Parathyroid adenoma (tissue), 2 donors: ENCODE measurements at regions not wholly inside any gene's neighbourhood (a gene's known extent, or its start where the extent isn't known, plus 50 kb on each side); places are given as distances from the start of the nearest gene placed in this dataset.
"Not testable (repeated sequence)": the region's sequence is repeated elsewhere in the genome, so short reads cannot be mapped to it uniquely, and the experiment has no call there.

Experiments used
- H2AFZ ChIP-seq: fragments of 300-600 bp; sonication (generic); one replicate; pipeline ENCODE4 v1.7.0; 2017; ENCODE audit warnings: antibody characterized with exemption, mild to moderate bottlenecking
- H3K27ac ChIP-seq: fragments of 300-600 bp; sonication (generic); one replicate; pipeline ENCODE4 v1.7.0; 2017
- H3K27me3 ChIP-seq: fragments of 300-600 bp; sonication (generic); one replicate; pipeline ENCODE4 v1.7.0; 2017; ENCODE audit warnings: low read length; ENCODE audit not compliant: control insufficient read depth, insufficient read depth
- H3K36me3 ChIP-seq: fragments of 300-600 bp; sonication (generic); one replicate; pipeline ENCODE4 v1.7.0; 2017; ENCODE audit warnings: low read length; ENCODE audit not compliant: control insufficient read depth, insufficient read depth
- H3K4me1 ChIP-seq: fragments of 300-600 bp; sonication (generic); one replicate; pipeline ENCODE4 v1.7.0; 2017; ENCODE audit warnings: control low read depth
- H3K4me2 ChIP-seq: fragments of 300-600 bp; sonication (generic); one replicate; pipeline ENCODE4 v1.7.0; 2017; ENCODE audit warnings: low read length
- H3K4me3 ChIP-seq: fragments of 300-600 bp; sonication (generic); one replicate; pipeline ENCODE4 v1.7.0; 2017; ENCODE audit warnings: low read depth, low read length
- H3K79me2 ChIP-seq: fragments of 300-600 bp; sonication (generic); one replicate; pipeline ENCODE4 v1.7.0; 2017; ENCODE audit warnings: control low read depth
- H3K9ac ChIP-seq: fragments of 300-600 bp; sonication (generic); one replicate; pipeline ENCODE4 v1.7.0; 2017; ENCODE audit warnings: mild to moderate bottlenecking
- H3K9me3 ChIP-seq: fragments of 300-600 bp; sonication (generic); one replicate; pipeline ENCODE4 v1.7.0; 2017; ENCODE audit warnings: low read length; ENCODE audit not compliant: control insufficient read depth
- TF ChIP-seq, protein P1 (sequence below): fragments of 300-600 bp; sonication (generic); IDR thresholded peaks from one replicate; pipeline ENCODE4 v1.7.0; 2017; ENCODE audit warnings: antibody characterized with exemption, mild to moderate bottlenecking
- donor health status: primary hyperparathyroidism.

DNA sequence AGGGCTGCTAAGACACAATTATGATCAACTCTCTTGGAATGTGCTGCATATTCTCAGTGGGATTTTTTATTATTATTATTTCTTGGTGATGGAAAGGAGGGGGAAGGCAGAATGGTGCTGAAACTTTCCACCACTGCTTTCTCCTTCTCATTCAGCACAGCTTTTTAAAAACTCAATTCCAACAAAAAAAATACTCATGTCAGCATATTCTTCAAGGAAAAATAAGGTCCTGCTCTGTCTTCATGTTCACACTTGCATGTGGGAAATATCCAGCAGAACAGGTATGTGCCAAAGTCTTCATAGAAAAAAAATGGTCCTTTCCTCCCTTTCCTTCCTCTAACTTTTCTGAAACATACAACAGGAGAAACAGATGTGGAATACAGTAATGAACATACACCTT is 144.0 kb upstream of the ADAMTS3 start:
- TF ChIP-seq, protein P1, sequence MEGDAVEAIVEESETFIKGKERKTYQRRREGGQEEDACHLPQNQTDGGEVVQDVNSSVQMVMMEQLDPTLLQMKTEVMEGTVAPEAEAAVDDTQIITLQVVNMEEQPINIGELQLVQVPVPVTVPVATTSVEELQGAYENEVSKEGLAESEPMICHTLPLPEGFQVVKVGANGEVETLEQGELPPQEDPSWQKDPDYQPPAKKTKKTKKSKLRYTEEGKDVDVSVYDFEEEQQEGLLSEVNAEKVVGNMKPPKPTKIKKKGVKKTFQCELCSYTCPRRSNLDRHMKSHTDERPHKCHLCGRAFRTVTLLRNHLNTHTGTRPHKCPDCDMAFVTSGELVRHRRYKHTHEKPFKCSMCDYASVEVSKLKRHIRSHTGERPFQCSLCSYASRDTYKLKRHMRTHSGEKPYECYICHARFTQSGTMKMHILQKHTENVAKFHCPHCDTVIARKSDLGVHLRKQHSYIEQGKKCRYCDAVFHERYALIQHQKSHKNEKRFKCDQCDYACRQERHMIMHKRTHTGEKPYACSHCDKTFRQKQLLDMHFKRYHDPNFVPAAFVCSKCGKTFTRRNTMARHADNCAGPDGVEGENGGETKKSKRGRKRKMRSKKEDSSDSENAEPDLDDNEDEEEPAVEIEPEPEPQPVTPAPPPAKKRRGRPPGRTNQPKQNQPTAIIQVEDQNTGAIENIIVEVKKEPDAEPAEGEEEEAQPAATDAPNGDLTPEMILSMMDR, result no peak
- H3K79me2 ChIP-seq, result no peaks in the 10 kb centered on the region

DNA sequence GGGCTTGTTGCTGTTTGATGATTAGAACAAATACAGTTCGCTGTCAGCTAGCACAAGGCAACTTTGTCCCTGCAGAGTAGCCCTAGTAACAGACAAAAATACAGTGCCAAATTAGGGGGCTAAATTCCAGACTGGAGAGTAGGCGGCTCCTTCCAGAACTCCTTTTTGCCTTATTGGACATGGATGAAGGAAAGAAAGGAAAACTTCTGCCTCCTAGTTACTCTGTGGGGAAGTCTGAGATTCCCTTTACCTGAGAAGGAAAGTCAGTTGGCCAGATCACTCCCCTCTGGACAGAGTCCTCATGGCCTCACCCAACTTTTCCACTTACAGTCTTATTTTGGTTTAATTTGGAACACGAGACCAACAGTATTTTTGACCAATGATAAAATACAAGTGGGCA is 140.5 kb upstream of the ADAMTS3 start:
- H3K79me2 ChIP-seq, result no peaks in the 10 kb centered on the region
- no peak overlapping the region for H3K27ac ChIP-seq
- no peaks in the 10 kb centered on the region for H3K4me1 ChIP-seq
- peak overlapping the region; percentile 11 for H2AFZ ChIP-seq
- no peak overlapping the region for H3K4me3 ChIP-seq
- no peak overlapping the region for H3K4me2 ChIP-seq
- TF ChIP-seq, protein P1, result no peak
- no peak overlapping the region for H3K9ac ChIP-seq
- no peaks in the 10 kb centered on the region for H3K27me3 ChIP-seq
- H3K36me3 ChIP-seq, result no peaks in the 10 kb centered on the region
- no peaks in the 10 kb centered on the region for H3K9me3 ChIP-seq

More for the DNA sequence above, 144.0 kb upstream of the ADAMTS3 start:
- Histone ChIP-seq H3K9me3 (no peaks in the 10 kb centered on the region), H3K4me2 (no peak overlapping the region), H2AFZ (no peak overlapping the region), H3K4me3 (no peak overlapping the region), H3K9ac (no peak overlapping the region), H3K27ac (no peak overlapping the region), H3K4me1 (no peaks in the 10 kb centered on the region), H3K27me3 (no peaks in the 10 kb centered on the region), H3K36me3 (no peaks in the 10 kb centered on the region)

DNA sequence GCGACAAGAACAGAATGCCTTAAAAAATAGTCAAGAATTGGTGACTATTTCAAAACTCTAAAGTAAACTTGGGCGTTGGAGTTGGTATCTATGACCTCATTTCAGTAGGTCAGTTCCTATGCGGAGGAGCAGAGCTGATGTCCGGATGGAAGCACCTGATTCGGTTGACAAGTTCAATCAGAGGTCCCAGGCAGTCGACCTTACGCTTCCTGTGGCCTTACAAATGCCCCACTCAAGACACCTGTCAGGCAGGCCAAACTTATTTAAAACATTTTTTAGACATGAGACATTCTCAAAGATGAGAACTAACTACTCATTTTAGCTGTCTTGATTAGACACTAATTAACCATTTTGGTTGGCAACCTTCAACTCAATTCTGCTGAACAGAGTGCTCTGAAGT is 137.7 kb upstream of the ADAMTS3 start:
- TF ChIP-seq, protein P1, result no peak
- H2AFZ ChIP-seq, result no peak overlapping the region

DNA sequence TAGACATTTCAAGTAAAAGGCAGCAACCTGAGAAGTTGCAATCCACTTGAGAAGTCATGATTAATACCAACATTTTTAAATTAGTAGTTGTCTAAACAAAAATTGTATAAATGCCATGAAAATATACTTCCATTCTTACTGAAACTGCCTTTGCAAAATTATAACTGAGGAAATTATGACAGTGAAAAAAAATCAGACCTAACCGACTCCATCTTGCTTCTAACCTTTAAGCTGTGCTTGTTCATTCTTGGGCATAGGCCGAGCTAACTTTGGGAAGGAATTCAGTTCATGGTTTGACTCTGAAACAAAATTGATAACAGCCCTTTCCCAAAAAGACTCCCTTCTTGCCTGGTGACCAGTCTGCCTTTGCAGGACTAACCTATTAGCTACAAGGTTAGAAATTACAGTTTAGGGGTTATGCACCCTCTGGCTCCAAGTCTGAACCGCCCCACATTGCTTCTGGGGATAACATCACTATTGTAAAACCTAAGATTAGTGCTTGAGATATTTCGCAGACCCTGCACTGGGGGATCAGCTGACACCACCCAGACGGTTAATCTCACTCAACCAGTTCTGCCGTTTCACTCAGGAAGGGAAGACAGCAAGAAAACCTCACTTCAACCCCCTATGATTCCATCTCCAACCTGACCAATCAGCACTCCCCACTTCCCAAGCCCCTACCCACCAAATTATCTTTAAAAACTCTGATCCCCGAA is 136.1 kb upstream of the ADAMTS3 start:
- H3K9me3 ChIP-seq, H3K36me3 ChIP-seq, H3K9ac ChIP-seq, H3K79me2 ChIP-seq, H3K4me2 ChIP-seq, H3K27me3 ChIP-seq, H3K4me3 ChIP-seq, H3K4me1 ChIP-seq, H2AFZ ChIP-seq, H3K27ac ChIP-seq: not testable (repeated sequence)

More for the DNA sequence above, 137.7 kb upstream of the ADAMTS3 start:
- H3K27ac ChIP-seq, result no peak overlapping the region
- no peak overlapping the region for H3K4me3 ChIP-seq
- no peaks in the 10 kb centered on the region for H3K36me3 ChIP-seq
- H3K4me2 ChIP-seq, result no peak overlapping the region
- no peak overlapping the region for H3K9ac ChIP-seq
- no peaks in the 10 kb centered on the region for H3K4me1 ChIP-seq
- H3K9me3 ChIP-seq, result no peaks in the 10 kb centered on the region
- H3K27me3 ChIP-seq, result no peaks in the 10 kb centered on the region
- H3K79me2 ChIP-seq, result no peaks in the 10 kb centered on the region

DNA sequence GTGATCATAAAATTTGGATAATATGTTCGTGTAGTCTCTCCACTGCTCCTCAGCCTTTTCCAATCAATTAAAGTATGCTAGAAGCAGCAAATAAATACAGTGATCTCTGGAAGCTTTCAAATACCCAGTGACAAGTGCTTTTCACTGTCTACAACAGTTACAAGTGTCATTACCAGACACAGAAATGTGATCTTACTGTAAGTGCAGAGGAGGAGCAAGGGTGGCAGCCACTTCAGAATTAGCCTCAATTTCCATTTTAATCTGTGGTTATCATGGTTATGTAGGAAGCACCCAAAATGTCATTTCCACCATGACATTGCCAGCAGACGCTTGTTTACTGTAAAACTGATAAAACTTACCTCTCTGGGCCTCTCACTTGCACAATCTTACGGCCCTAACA is 133.9 kb upstream of the ADAMTS3 start:
- no peaks in the 10 kb centered on the region for H3K9me3 ChIP-seq
- H3K4me2 ChIP-seq, result no peak overlapping the region
- no peak overlapping the region for H3K27ac ChIP-seq
- H3K36me3 ChIP-seq, result no peaks in the 10 kb centered on the region
- no peaks in the 10 kb centered on the region for H3K79me2 ChIP-seq
- no peak overlapping the region for H3K9ac ChIP-seq
- no peaks in the 10 kb centered on the region for H3K4me1 ChIP-seq
- H3K27me3 ChIP-seq, result no peaks in the 10 kb centered on the region
- H3K4me3 ChIP-seq, result no peak overlapping the region
- H2AFZ ChIP-seq, result peak overlapping the region; percentile 38
- TF ChIP-seq, protein P1, result no peak
